ENCODE measurements at regions not wholly inside any gene's neighbourhood (a gene's known extent, or its start where the extent isn't known, plus 50 kb on each side); places are given as distances from the start of the nearest gene placed in this dataset.

GRCh38 chr10:131532745-131533341 is 221.3 kb upstream of the TCERG1L start:
- Histone ChIP-seq H3K79me2 (ENCODE audit: control insufficient read depth, insufficient read depth, low read length) (no peaks in the 10 kb centered on the region), H3K4me1 (ENCODE audit: control insufficient read depth, extremely low read depth, insufficient read depth, low read length) (no peaks in the 10 kb centered on the region), H3K4me3 (replicated peaks in 1 of 3; ENCODE audit: insufficient read depth in 1 of 3, low read depth in 1 of 3, low read length in 3 of 3) (no peak overlapping the region), H3K27me3 (ENCODE audit: control insufficient read depth in 2 of 2, insufficient read depth in 2 of 2, low read length in 2 of 2) (no peaks in the 10 kb centered on the region), H3K4me2 (ENCODE audit: insufficient read depth, low read length) (no peak overlapping the region), H3K27ac (ENCODE audit: insufficient read depth, low read depth, low read length) (no peak overlapping the region), H4K20me1 (replicated peaks; ENCODE audit: control insufficient read depth, extremely low read depth, insufficient read depth, low read length) (no peaks in the 10 kb centered on the region), H2AFZ (ENCODE audit: low read depth, low read length) (no peak overlapping the region), H3K9ac (replicated peaks; ENCODE audit: extremely low read depth, insufficient read depth, low read length) (no peak overlapping the region), H3K9me3 (replicated peaks; ENCODE audit: control insufficient read depth, insufficient read depth, low read length) (peaks cover 2% of the 10 kb centered on the region), H3K9me1 (replicated peaks; ENCODE audit: control insufficient read depth, extremely low read depth, insufficient read depth, low read length) (no peaks in the 10 kb centered on the region), H3K36me3 (ENCODE audit: control insufficient read depth in 2 of 2, extremely low read depth in 1 of 2, insufficient read depth in 2 of 2, low read length in 2 of 2) (no peaks in the 10 kb centered on the region)
- ChIA-PET CTCF (no interaction called here), POLR2A (no interaction called here)
- DNase-seq (ENCODE audit: low read depth, low spot score): no peak
- intact Hi-C loops (cut with micrococcal nuclease) (no loop called here), dilution Hi-C loops (cut with MboI; ENCODE audit: extremely low pct_ligation_motif_present, low sequenced_read_pairs) (no loop called here)
- FAIRE-seq: no peak
- no TSS peak for BruUV-seq (replicated peaks)
- TF ChIP-seq MYC (IDR thresholded peaks at IDR 0.05; ENCODE audit: low read depth, low read length): no peak
- no peak for TF ChIP-seq POLR2A (IDR thresholded peaks at IDR 0.05; ENCODE audit: low read depth, low read length)
- no peak for TF ChIP-seq MAX (IDR thresholded peaks at IDR 0.05; ENCODE audit: insufficient read depth, insufficient read length)
- TF ChIP-seq FOS (IDR thresholded peaks at IDR 0.05; ENCODE audit: borderline replicate concordance, insufficient read depth, low read length): no peak
- TF ChIP-seq JUN (IDR thresholded peaks at IDR 0.05; ENCODE audit: borderline replicate concordance, insufficient read depth, insufficient read length, low read depth): no peak
- no peak for TF ChIP-seq EZH2 (IDR thresholded peaks at IDR 0.05; ENCODE audit: borderline replicate concordance, low read depth, low read length, severe bottlenecking)
- TF ChIP-seq POLR2AphosphoS5 (IDR thresholded peaks at IDR 0.05; ENCODE audit: insufficient read depth, low read depth, low read length): no peak
- no peak for TF ChIP-seq CTCF (IDR thresholded peaks at IDR 0.05; ENCODE audit: extremely low read depth in 1 of 2, insufficient read depth in 1 of 2, low read depth in 1 of 2, low read length in 2 of 2)
- TF ChIP-seq GATA2 (IDR thresholded peaks at IDR 0.05; ENCODE audit: insufficient read depth, insufficient read length, low read depth, low read length): no peak
